ENCODE measurements at regions not wholly inside any gene's neighbourhood (a gene's known extent, or its start where the extent isn't known, plus 50 kb on each side); places are given as distances from the start of the nearest gene placed in this dataset.
"Not testable (repeated sequence)": the region's sequence is repeated elsewhere in the genome, so short reads cannot be mapped to it uniquely, and the experiment has no call there.

- no peak for DNase-seq (ENCODE audit: low read depth)
- H3K4me3 ChIP-seq (ENCODE audit: low read depth, low read length) = no peak overlapping the region
- TF ChIP-seq CTCF (IDR thresholded peaks at IDR 0.05; ENCODE audit: low read depth, low read length) = no peak
- no peak for TF ChIP-seq POLR2A (IDR thresholded peaks at IDR 0.05; ENCODE audit: extremely low read depth, insufficient read length)
- no peak for TF ChIP-seq MAX (IDR thresholded peaks at IDR 0.05; ENCODE audit: low read depth, low read length)
- no peak for TF ChIP-seq MYC (IDR thresholded peaks at IDR 0.05; ENCODE audit: low read depth, low read length)
Measured at GRCh38 chr14:52182853-52183252, 84.6 kb upstream of the PTGDR start.

- no peak for TF ChIP-seq CTCF (IDR thresholded peaks at IDR 0.05; ENCODE audit: low read depth, low read length)
- no peak for TF ChIP-seq POLR2A (IDR thresholded peaks at IDR 0.05; ENCODE audit: extremely low read depth, insufficient read length)
- no peak for TF ChIP-seq MYC (IDR thresholded peaks at IDR 0.05; ENCODE audit: low read depth, low read length)
- no peak for TF ChIP-seq MAX (IDR thresholded peaks at IDR 0.05; ENCODE audit: low read depth, low read length)
- DNase-seq (ENCODE audit: low read depth) = no peak
- no peak overlapping the region for H3K4me3 ChIP-seq (ENCODE audit: low read depth, low read length)
Measured at GRCh38 chr14:52179141-52179790, 88.2 kb upstream of the PTGDR start.

- H3K4me3 ChIP-seq (ENCODE audit: low read depth, low read length) = no peak overlapping the region
- TF ChIP-seq CTCF (IDR thresholded peaks at IDR 0.05; ENCODE audit: low read depth, low read length) (no peak), MYC (IDR thresholded peaks at IDR 0.05; ENCODE audit: low read depth, low read length) (no peak), MAX (IDR thresholded peaks at IDR 0.05; ENCODE audit: low read depth, low read length) (no peak), POLR2A (IDR thresholded peaks at IDR 0.05; ENCODE audit: extremely low read depth, insufficient read length) (no peak)
- no peak for DNase-seq (ENCODE audit: low read depth)
Measured at GRCh38 chr14:52175982-52176502, 91.5 kb upstream of the PTGDR start.

- DNase-seq (ENCODE audit: low read depth); H3K4me3 ChIP-seq (ENCODE audit: low read depth, low read length): not testable (repeated sequence)
Measured at GRCh38 chr14:52171932-52172331, 95.6 kb upstream of the PTGDR start.

GRCh38 chr14:52166822-52167221 lies 98.0 kb upstream of the NID2 start:
- DNase-seq (ENCODE audit: low read depth) = no peak
- H3K4me3 ChIP-seq (ENCODE audit: low read depth, low read length) = no peak overlapping the region
- TF ChIP-seq MAX (IDR thresholded peaks at IDR 0.05; ENCODE audit: low read depth, low read length) (no peak), POLR2A (IDR thresholded peaks at IDR 0.05; ENCODE audit: extremely low read depth, insufficient read length) (no peak), MYC (IDR thresholded peaks at IDR 0.05; ENCODE audit: low read depth, low read length) (no peak), CTCF (IDR thresholded peaks at IDR 0.05; ENCODE audit: low read depth, low read length) (no peak)

GRCh38 chr14:52155651-52156213 lies 86.9 kb upstream of the NID2 start:
- no peak for TF ChIP-seq MYC (IDR thresholded peaks at IDR 0.05; ENCODE audit: low read depth, low read length)
- no peak for DNase-seq (ENCODE audit: low read depth)
- no peak overlapping the region for H3K4me3 ChIP-seq (ENCODE audit: low read depth, low read length)

Measured in NB4 (cell line).